Nephron progenitor cell (in vitro differentiated cells): ENCODE measurements at regions not wholly inside any gene's neighbourhood (a gene's known extent, or its start where the extent isn't known, plus 50 kb on each side); places are given as distances from the start of the nearest gene placed in this dataset.
A peak's percentile ranks its signal among the peaks of the same experiment; 100 is the strongest.

Experiments used
- DNase-seq: peaks from one replicate; pipeline ENCODE4 v3.0.0; 2021
- H3K27ac Mint-ChIP-seq: 2 replicates; pipeline ENCODE4 v1.8.0; 2021; ENCODE audit warnings: mild to moderate bottlenecking, moderate library complexity, mixed read lengths
- H3K27me3 Mint-ChIP-seq: 2 replicates; pipeline ENCODE4 v1.8.0; 2021; ENCODE audit warnings: mild to moderate bottlenecking, low read depth, mixed read lengths; ENCODE audit not compliant: poor library complexity
- H3K36me3 Mint-ChIP-seq: 2 replicates; pipeline ENCODE4 v1.8.0; 2021; ENCODE audit warnings: low read depth, mixed read lengths
- H3K4me1 Mint-ChIP-seq: 2 replicates; pipeline ENCODE4 v1.8.0; 2021; ENCODE audit warnings: mixed read lengths
- H3K4me3 Mint-ChIP-seq: 2 replicates; pipeline ENCODE4 v1.8.0; 2021; ENCODE audit warnings: mild to moderate bottlenecking, moderate library complexity, mixed read lengths
- H3K9me3 Mint-ChIP-seq: 2 replicates; pipeline ENCODE4 v1.8.0; 2021; ENCODE audit warnings: mild to moderate bottlenecking, moderate library complexity, mixed read lengths
- TF ChIP-seq, protein P1 (sequence below): fragments of 200-600 bp; sonication (generic); IDR thresholded peaks from 2 replicates; pipeline ENCODE4 v1.5.0; 2021; ENCODE audit warnings: antibody characterized with exemption

DNA sequence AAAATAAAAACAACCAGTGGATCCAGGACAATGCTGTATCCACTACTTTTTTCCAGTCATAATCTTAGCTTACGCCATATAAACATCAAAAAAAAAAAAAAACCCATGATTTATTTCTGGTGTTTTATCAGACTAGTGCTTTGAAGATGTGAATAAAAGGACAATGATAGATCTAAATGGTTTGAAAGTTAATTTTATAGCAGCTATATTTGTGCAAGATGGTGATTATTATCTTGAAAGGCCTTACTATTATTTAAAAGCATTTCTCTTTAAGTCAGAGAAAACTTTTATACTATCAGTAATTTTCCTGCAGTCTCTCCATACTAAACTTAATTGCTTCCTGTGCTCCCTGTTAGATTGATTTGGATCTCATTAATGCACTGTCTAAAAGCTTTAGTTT, 670.3 kb downstream of the TBL1XR1 start:
- Mint-ChIP-seq H3K36me3 (no peaks in the 10 kb centered on the region), H3K27ac (no peak overlapping the region), H3K4me1 (no peaks in the 10 kb centered on the region), H3K4me3 (no peak overlapping the region), H3K9me3 (peaks cover 23% of the 10 kb centered on the region), H3K27me3 (no peaks in the 10 kb centered on the region)
- DNase-seq, result no peak
- TF ChIP-seq, protein P1, sequence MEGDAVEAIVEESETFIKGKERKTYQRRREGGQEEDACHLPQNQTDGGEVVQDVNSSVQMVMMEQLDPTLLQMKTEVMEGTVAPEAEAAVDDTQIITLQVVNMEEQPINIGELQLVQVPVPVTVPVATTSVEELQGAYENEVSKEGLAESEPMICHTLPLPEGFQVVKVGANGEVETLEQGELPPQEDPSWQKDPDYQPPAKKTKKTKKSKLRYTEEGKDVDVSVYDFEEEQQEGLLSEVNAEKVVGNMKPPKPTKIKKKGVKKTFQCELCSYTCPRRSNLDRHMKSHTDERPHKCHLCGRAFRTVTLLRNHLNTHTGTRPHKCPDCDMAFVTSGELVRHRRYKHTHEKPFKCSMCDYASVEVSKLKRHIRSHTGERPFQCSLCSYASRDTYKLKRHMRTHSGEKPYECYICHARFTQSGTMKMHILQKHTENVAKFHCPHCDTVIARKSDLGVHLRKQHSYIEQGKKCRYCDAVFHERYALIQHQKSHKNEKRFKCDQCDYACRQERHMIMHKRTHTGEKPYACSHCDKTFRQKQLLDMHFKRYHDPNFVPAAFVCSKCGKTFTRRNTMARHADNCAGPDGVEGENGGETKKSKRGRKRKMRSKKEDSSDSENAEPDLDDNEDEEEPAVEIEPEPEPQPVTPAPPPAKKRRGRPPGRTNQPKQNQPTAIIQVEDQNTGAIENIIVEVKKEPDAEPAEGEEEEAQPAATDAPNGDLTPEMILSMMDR, result no peak

DNA sequence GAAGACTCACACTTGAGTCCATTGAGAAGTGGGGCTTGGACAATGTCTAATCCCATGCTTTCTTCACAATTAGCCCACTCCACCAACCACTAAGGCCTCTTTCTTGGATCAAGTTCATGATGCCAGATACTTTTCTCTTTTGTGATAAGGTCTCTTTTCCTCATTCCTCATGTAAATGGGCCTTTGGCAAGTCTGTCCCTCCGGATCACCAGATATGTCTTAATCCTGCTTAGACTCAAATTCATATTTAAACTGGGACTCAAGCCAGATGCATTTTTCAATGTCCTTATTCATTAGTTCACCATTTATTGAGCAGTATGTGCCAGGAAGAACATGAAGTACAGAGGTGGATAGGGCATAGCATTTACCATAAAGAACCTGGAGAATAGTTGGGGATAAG, 671.1 kb downstream of the TBL1XR1 start:
- no peak overlapping the region for H3K27ac Mint-ChIP-seq
- TF ChIP-seq, protein P1, result no peak
- H3K27me3 Mint-ChIP-seq, result no peaks in the 10 kb centered on the region
- no peak for DNase-seq
- no peaks in the 10 kb centered on the region for H3K36me3 Mint-ChIP-seq
- H3K4me1 Mint-ChIP-seq, result no peaks in the 10 kb centered on the region
- no peak overlapping the region for H3K4me3 Mint-ChIP-seq
- peaks cover 20% of the 10 kb centered on the region for H3K9me3 Mint-ChIP-seq

DNA sequence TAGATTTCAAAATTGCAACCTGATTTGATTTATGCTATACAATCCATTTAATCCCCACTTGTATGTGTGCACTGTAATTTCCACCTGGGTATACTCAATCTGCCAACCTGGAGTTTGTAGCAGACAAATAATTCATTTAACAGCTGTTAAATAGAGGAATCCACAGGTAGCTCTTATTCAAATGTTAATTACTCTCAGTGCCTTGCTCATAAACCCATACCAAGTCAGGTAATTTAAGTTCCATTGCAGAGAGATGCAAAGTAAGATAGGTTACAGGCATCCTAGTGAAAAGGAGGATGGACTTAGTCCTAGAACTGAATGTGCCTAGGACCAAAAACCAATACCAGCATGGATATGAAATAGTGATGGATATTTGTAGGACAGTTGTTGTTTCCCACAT, 674.2 kb downstream of the TBL1XR1 start:
- Mint-ChIP-seq H3K36me3 (no peaks in the 10 kb centered on the region), H3K27ac (no peak overlapping the region), H3K27me3 (no peaks in the 10 kb centered on the region), H3K4me1 (no peaks in the 10 kb centered on the region), H3K9me3 (peaks cover 4% of the 10 kb centered on the region), H3K4me3 (no peak overlapping the region)
- TF ChIP-seq, protein P1, result no peak
- no peak for DNase-seq

DNA sequence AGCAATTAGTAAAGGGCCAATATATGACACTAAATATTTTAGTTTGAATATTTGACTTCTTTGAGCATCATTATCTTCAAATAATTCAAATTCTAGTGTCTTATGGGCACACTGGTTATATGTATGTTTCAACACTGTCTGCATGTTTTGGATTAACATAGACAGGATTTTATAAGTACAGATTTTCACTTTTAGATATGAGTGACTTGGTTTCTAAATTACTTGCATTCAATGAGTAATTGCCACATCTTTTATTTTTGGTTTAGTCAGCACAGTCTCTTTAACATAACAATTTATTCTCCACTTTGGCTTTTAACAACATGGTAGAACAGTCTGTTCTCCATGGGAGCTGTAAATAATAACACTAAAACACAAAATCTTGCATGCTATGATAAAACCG, 674.8 kb downstream of the TBL1XR1 start:
- TF ChIP-seq, protein P1, result no peak
- H3K27me3 Mint-ChIP-seq, result no peaks in the 10 kb centered on the region
- H3K9me3 Mint-ChIP-seq, result peaks cover 7% of the 10 kb centered on the region
- no peak overlapping the region for H3K27ac Mint-ChIP-seq
- no peaks in the 10 kb centered on the region for H3K4me1 Mint-ChIP-seq
- no peak overlapping the region for H3K4me3 Mint-ChIP-seq
- H3K36me3 Mint-ChIP-seq, result no peaks in the 10 kb centered on the region
- no peak for DNase-seq

DNA sequence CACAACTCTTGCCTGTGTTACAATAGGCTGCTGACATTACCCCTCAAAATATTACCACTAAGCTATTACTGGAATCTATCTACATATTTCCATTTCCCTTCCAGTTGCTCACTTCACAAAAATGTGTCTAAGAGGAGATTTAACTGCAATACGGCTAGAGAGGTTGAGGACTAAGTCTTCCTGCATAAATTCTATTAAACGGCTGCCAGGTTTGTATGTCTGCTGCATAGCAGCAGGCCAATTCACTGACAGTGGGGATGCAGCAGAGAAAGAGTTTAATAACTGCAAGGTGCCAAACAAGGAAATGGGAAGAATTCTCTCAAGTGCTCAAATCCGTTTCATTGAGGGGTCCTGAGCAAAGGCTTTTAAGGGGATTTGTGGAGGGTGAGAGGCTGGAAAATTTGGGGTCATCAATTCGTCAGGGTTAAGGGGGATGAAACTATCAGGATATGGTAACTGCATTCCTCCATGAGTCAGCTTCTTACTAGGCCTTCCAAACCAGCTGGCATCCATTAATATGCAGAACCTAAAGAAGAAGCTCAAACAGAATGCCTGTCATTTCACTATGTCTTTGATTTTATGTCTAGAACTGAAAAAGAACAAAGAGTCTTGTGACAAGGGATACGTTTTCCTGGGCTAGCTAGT, 675.6 kb downstream of the TBL1XR1 start:
- Mint-ChIP-seq H3K4me1 (no peaks in the 10 kb centered on the region), H3K9me3 (peaks cover 15% of the 10 kb centered on the region), H3K27me3 (no peaks in the 10 kb centered on the region), H3K4me3 (no peak overlapping the region), H3K27ac (no peak overlapping the region), H3K36me3 (no peaks in the 10 kb centered on the region)
- TF ChIP-seq, protein P1, result no peak
- no peak for DNase-seq

DNA sequence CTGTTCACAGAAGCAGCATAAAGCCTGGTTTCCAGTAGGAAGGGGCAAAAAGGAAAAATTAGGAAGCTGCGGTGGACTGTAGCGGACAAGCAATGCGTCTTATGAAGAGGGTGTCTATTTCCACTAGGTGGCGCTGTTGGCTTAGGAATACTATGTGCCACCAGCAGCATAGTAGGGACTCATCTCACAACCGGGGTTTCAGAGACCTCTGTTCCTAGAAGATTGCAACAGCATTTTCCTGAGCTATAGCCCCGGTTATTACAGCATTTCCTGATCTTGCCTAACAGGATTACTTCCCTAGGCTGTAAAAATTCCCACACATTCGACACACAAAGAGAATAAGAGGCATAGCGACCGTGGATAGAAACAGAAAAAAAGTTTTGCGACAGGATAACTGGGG, 683.0 kb downstream of the TBL1XR1 start:
- Mint-ChIP-seq H3K27ac (no peak overlapping the region), H3K4me1 (no peaks in the 10 kb centered on the region), H3K27me3 (no peaks in the 10 kb centered on the region), H3K9me3 (peaks cover 71% of the 10 kb centered on the region), H3K36me3 (peaks cover 23% of the 10 kb centered on the region), H3K4me3 (no peak overlapping the region)
- TF ChIP-seq, protein P1, result peak; percentile 26
- peak; percentile 15 for DNase-seq
